ENCODE measurements at regions not wholly inside any gene's neighbourhood (a gene's known extent, or its start where the extent isn't known, plus 50 kb on each side); places are given as distances from the start of the nearest gene placed in this dataset.

DNA sequence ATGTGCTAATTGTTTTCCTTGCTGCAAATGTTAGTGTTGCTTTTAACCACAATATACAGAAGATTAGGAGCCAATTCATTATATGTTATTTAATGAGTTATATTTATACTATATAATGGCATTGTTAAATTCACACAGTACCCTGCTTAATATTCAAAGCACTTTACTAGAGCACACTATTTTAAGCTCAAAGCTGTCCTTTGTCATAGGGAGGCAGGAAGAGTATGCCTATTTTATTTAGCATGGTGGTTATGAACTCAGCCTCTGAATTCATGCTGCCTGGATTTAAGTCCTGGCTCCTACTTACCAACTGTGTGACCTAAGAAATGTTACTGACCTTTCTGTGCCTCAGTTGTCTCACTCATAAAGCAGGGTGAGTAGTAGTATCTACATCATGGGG, 80.5 kb downstream of the FASTKD2 start:
- H3K4me3 ChIP-seq = no peak overlapping the region
- in situ Hi-C loops (cut with MboI; ENCODE audit: low pct_unique_long_range_greater_than_20kb in 2 of 9, low sequenced_read_pairs in 9 of 9, unreplicated experiment in 9 of 9) = no loop called here
- H3K4me1 ChIP-seq (replicated peaks in 1 of 2) = no peaks in the 10 kb centered on the region
- no peak for ATAC-seq (replicated peaks in 6 of 8)
- H3K27ac ChIP-seq = no peak overlapping the region

DNA sequence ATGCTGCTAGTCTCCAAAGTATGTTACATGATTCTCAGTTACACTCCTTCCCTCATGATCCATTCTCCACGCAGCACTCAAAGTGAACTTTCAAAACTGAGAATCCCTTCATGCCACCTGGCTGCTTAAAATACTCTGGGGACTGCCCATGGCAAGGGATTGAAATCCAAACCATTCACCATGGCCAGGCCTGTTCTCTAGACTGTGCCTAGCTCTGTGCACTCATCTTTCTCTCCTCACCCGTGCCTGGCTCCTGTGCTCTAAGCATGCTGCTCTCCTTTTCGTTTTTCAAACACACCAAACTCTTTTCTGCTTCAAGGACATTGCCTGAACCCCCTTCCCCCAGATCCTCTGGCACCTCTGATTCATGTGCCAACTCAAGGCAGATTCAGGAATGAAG, 80.9 kb downstream of the FASTKD2 start:
- Histone ChIP-seq H3K4me3 (no peak overlapping the region), H3K27ac (no peak overlapping the region), H3K4me1 (replicated peaks in 1 of 2) (no peaks in the 10 kb centered on the region)
- ATAC-seq (replicated peaks in 6 of 8) = no peak
- in situ Hi-C loops (cut with MboI; ENCODE audit: low pct_unique_long_range_greater_than_20kb in 2 of 9, low sequenced_read_pairs in 9 of 9, unreplicated experiment in 9 of 9) = no loop called here
- 20 to 100% (median 77%) methylated on average over 1 to 3 of the region's 3 CpGs; no CpG with 5 or more reads in 3 of the 10 experiments for WGBS, 10 experiments

DNA sequence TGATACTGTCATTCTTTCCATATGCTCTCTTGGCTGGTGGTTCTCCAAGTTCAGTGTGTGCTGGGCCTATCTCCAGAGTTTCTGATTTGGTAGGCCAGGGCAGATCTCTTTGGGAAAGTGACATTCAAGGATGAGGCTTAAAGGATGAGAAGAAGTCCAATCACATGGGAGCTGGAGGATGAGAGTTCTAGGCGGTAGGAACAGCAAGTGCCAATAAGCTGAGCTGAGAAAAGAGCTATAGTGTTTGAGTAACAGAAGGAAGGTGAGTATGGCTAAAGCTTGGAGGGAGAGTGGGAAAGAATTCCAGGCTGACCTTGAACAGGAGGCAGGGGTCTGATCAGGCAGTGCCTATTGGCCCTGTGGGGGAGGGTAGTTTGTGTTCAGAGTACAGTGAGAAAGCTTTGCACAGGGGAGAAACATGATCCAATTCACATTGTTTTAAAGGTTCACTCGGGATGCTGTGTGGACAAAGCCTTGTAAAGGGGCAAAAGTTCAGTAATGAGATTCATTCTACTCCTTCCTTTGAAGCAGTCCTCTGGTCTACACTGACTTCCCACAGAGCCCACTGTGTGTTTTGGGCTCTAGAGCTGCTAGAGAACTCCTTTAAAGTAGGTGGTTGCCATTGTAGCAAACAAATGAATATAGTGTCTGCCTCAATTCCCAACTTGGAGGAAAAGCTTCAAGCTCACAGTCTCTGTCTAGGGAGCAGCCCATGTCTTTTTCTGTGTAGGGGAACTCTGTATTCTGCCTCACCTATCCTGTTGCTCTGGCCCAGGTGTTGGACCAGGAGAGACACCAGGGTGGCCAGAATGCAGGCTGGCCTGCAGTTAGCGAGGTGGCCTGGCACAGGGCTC, 81.8 kb downstream of the FASTKD2 start:
- H3K4me3 ChIP-seq = no peak overlapping the region
- no peaks in the 10 kb centered on the region for H3K4me1 ChIP-seq (replicated peaks in 1 of 2)
- no peak overlapping the region for H3K27ac ChIP-seq
- ATAC-seq (replicated peaks in 6 of 8) = no peak
- WGBS, 10 experiments = 48 to 100% (median 81%) methylated on average over 1 to 3 of the region's 3 CpGs
- in situ Hi-C loops (cut with MboI; ENCODE audit: low pct_unique_long_range_greater_than_20kb in 2 of 9, low sequenced_read_pairs in 9 of 9, unreplicated experiment in 9 of 9) = no loop called here

DNA sequence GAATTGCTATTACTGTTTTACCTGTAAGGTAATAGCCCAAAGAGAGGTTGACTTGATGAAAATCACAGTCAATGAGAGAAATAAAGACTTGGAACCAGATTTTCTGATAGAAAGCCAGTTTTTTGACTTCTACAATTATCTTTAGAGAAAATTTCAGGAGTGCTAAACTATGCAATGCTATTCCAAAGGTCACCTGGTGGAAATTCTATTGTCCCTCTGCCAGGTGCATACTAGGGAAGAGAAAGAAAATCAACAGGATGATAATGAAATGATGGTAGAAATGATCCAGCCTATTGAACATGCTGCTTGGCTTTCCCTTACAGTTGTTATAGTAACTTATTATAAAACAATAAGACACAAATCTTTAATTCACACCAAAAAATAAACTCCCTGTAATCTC, 85.0 kb downstream of the FASTKD2 start:
- in situ Hi-C loops (cut with MboI; ENCODE audit: low pct_unique_long_range_greater_than_20kb in 2 of 9, low sequenced_read_pairs in 9 of 9, unreplicated experiment in 9 of 9) = no loop called here
- no peak overlapping the region for H3K4me3 ChIP-seq
- no peaks in the 10 kb centered on the region for H3K4me1 ChIP-seq (replicated peaks in 1 of 2)
- no peak for ATAC-seq (replicated peaks in 6 of 8)
- no peak overlapping the region for H3K27ac ChIP-seq

DNA sequence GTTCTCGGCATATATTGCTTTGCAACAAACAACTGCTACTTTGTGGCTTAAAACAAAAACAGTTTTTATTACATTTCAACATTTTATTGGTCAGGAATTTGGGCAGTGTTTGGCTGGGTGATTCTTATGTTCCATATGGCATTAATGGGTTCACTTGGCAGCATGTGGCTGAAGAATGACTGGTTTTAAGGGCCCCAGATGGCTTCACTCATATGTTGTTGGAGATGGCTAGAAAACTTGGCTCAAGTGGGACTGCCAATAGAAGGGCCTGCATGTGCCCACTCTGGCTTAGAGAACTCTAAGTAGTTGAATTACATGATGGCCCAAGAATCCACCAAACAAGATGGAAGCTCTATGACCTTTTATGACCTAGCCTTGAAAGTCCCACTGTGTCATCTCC, 86.1 kb downstream of the FASTKD2 start:
- in situ Hi-C loops (cut with MboI; ENCODE audit: low pct_unique_long_range_greater_than_20kb in 2 of 9, low sequenced_read_pairs in 9 of 9, unreplicated experiment in 9 of 9) = no loop called here
- Histone ChIP-seq H3K4me1 (replicated peaks in 1 of 2) (no peaks in the 10 kb centered on the region), H3K27ac (no peak overlapping the region), H3K4me3 (no peak overlapping the region)
- 50 to 100% (median 100%) methylated on average over 1 of the region's 1 CpG; no CpG with 5 or more reads in 1 of the 10 experiments for WGBS, 10 experiments
- ATAC-seq (replicated peaks in 6 of 8) = no peak

DNA sequence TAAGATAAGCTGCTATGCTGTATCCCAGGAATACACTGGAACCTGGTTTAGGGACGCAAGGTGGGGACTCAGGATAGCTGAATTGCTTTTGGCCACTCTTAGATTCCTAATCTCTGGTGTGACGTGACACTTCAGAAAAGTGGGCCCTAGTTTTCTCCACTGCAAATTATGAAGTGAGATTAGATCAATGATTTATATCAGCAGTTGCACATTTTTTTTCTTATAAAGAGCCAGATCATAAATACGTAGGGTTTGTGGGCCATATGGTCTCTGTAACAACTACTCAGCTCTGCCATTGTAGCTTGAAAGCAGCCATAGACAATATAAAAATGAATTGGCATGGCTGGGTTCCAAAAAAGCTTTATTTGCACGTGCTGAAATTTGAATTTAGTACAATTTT, 85.4 kb upstream of the CPO start:
- in situ Hi-C loops (cut with MboI; ENCODE audit: low pct_unique_long_range_greater_than_20kb in 2 of 9, low sequenced_read_pairs in 9 of 9, unreplicated experiment in 9 of 9) = no loop called here

DNA sequence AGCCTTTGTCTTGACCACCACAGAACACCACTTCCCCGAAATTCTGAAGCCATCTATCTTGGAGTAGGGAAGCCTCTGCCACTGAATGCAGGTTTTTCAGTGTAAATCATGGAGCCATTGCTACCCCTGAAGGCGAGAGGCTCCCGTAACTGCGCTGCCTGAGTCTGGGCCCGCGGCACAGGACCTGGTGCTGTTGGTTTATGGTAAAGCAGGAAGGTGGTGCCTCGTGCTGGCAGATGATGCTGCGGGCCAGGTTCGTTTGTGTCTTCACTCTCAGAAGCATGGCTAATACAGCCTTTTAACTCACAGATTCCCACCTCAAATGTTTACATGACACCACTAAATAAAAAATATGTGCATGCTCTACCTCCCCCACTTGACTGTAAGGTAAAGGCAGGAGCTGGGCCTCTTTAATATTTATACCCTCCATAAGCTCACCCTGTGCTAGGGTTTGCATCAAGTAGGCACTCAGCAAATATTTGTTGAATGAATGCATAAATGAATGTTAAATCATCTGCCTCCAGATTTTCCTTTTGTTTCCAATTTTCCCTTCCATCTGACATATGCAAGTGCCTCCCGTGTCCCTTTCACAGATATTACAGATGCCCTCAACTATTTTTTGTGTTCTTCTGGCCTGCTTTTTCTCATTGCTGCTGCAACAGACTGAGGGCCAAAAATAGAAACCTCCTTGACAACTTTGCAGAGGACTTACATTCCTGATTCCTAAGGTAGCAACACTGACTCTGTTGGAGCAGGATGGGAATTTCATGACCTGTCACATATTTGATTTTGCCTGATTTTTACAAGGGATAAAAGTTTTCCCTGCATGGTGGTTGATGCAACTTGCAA, 83.5 kb upstream of the CPO start:
- peak in 1 of 8 experiments; percentile 71 for ATAC-seq (replicated peaks in 6 of 8)

More for the DNA sequence above, 85.4 kb upstream of the CPO start:
- H3K27ac ChIP-seq = no peak overlapping the region
- no peaks in the 10 kb centered on the region for H3K4me1 ChIP-seq (replicated peaks in 1 of 2)
- 12 to 100% (median 74%) methylated on average over 2 to 3 of the region's 4 CpGs; no CpG with 5 or more reads in 1 of the 10 experiments for WGBS, 10 experiments
- no peak for ATAC-seq (replicated peaks in 6 of 8)
- no peak overlapping the region for H3K4me3 ChIP-seq

DNA sequence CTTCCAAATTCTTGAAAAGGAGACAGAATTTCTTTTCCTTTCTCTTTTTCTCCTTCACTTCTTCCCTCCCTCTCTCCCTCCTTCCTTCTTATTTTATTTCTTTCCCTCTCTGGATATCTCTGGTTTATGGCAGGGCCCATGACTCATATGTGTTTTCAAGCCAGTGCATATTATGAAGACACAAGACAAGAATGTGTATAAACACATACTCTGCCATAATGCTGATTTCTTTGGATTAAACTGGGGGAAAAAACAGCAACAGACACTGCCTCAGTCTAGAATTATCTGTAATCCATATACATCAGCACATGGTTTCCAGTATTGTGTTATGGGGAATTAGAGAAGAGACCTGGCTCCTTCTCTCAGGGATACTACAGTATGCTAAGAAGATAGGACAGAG, 82.8 kb upstream of the CPO start:
- ATAC-seq (replicated peaks in 6 of 8) = peak in 3 of 8 experiments; percentile 82 to 91 (median 90)
- Histone ChIP-seq H3K27ac (no peak overlapping the region), H3K4me1 (replicated peaks in 1 of 2) (no peaks in the 10 kb centered on the region), H3K4me3 (no peak overlapping the region)
- in situ Hi-C loops (cut with MboI; ENCODE audit: low pct_unique_long_range_greater_than_20kb in 2 of 9, low sequenced_read_pairs in 9 of 9, unreplicated experiment in 9 of 9) = no loop called here

More for the DNA sequence above, 83.5 kb upstream of the CPO start:
- H3K4me3 ChIP-seq = no peak overlapping the region
- H3K27ac ChIP-seq = no peak overlapping the region
- 0 to 100% (median 80%) methylated on average over 1 to 10 of the region's 10 CpGs; no CpG with 5 or more reads in 4 of the 10 experiments for WGBS, 10 experiments
- in situ Hi-C loops (cut with MboI; ENCODE audit: low pct_unique_long_range_greater_than_20kb in 2 of 9, low sequenced_read_pairs in 9 of 9, unreplicated experiment in 9 of 9) = no loop called here
- no peaks in the 10 kb centered on the region for H3K4me1 ChIP-seq (replicated peaks in 1 of 2)

DNA sequence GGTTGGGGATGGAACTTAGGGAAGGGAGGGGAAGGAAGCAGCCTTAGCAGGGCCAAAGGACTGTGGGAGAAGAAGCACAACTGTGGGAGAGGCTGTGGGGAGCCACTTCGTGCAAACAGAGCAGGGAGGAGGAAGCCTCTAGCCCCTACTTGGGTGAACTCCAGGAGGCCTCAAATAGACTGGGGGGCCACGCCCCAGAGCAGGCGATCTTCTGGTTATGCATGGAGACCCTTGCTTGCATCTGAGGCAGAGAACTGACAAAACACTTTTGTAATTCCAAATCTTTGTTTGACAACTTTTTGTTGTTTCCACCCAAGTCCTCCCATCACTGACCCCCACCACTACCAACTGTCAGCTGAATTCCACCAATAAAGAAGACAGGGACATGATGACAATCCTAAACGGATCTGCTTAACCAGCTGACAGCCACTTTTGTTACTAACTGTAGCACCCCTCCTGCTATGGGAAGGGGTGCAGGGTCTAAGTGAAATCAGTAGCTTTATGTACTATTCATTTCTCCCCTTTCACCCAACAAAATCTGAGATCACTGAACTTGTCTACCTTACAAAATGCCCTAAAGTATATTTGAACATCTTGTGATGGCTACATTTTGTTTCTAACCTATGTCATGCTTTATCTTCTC, 80.5 kb upstream of the CPO start:
- in situ Hi-C loops (cut with MboI; ENCODE audit: low pct_unique_long_range_greater_than_20kb in 2 of 9, low sequenced_read_pairs in 9 of 9, unreplicated experiment in 9 of 9) = no loop called here
- 0 to 61% (median 49%) methylated on average over 1 to 3 of the region's 4 CpGs; no CpG with 5 or more reads in 6 of the 10 experiments for WGBS, 10 experiments
- ATAC-seq (replicated peaks in 6 of 8) = no peak

DNA sequence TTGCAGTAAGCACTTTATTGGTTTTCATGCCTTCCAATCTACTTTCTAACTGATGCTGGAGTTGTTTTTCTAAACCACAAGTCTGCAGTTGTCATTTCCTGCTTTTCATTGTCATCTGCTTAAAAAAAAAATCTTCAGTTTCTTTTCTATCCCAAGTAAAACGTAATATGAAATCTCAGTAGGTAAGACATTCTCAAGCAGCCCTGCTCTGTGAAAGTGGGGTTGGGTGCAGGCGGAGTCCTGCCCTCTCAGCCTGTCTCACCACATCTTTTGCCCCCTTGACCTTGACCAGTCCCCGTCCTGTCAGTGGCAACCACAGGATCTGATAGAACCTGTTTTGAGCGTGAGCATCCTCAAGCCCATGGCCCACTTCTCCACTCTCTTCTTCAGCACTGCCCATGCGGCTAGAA, 80.0 kb upstream of the CPO start:
- 85 to 100% (median 100%) methylated on average over 1 to 5 of the region's 5 CpGs; no CpG with 5 or more reads in 2 of the 10 experiments for WGBS, 10 experiments
- no peak for ATAC-seq (replicated peaks in 6 of 8)
- Histone ChIP-seq H3K27ac (no peak overlapping the region), H3K4me3 (no peak overlapping the region), H3K4me1 (replicated peaks in 1 of 2) (peaks cover 3 to 14% of the 10 kb centered on the region in 2 donors)
- in situ Hi-C loops (cut with MboI; ENCODE audit: low pct_unique_long_range_greater_than_20kb in 2 of 9, low sequenced_read_pairs in 9 of 9, unreplicated experiment in 9 of 9) = no loop called here

More for the DNA sequence above, 80.5 kb upstream of the CPO start:
- Histone ChIP-seq H3K4me3 (no peak overlapping the region), H3K27ac (no peak overlapping the region), H3K4me1 (replicated peaks in 1 of 2) (peaks cover 3 to 9% of the 10 kb centered on the region in 2 donors)

DNA sequence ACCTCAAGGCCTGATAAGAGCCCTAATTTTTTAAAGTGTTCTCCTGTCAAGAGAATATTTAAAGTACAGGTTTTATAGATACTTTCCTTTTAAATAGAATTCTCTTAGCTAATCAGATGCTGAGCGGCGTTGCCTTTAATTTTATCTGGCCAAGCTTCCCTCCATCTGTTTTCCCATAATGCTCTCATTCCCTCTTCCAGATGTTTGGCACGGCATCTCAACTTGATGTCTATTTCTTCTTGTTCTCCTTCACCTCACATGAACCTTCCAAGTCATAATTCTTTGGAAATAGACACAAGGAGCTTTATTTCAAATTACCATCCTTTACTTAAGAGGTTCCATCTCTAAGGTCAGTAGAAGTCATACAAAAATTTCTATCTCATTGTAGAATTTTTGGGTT, 76.1 kb upstream of the CPO start:
- Histone ChIP-seq H3K27ac (no peak overlapping the region), H3K4me3 (no peak overlapping the region), H3K4me1 (replicated peaks in 1 of 2) (peaks cover 10 to 30% of the 10 kb centered on the region in 2 donors)
- WGBS, 10 experiments = 17 to 100% (median 70%) methylated on average over 1 to 3 of the region's 3 CpGs
- ATAC-seq (replicated peaks in 6 of 8) = no peak
- in situ Hi-C loops (cut with MboI; ENCODE audit: low pct_unique_long_range_greater_than_20kb in 2 of 9, low sequenced_read_pairs in 9 of 9, unreplicated experiment in 9 of 9) = no loop called here

DNA sequence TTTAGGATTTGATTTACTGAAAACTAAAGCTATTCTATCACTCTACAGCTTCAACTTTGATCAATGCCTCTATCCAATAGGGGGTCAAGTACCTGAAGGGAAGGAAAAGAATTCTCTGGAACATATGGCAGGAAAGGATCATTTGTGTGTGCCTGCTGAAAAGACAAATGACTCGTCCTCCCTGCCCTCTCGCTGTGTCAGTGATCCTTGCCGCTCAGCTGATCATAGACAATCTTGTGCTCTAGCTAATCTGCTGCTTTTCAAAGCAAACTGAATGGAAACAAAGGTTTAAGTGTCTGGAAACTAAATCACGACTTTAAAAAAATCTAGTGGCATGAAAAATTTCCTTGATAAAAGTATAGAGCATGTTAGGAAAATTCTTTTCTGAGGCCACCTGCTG, 75.6 kb upstream of the CPO start:
- Histone ChIP-seq H3K4me3 (no peak overlapping the region), H3K4me1 (replicated peaks in 1 of 2) (peaks cover 10 to 30% of the 10 kb centered on the region in 2 donors), H3K27ac (no peak overlapping the region)
- 7 to 45% (median 30%) methylated on average over 1 to 4 of the region's 4 CpGs; no CpG with 5 or more reads in 1 of the 10 experiments for WGBS, 10 experiments
- peak in 5 of 8 experiments; percentile 37 to 91 (median 84) for ATAC-seq (replicated peaks in 6 of 8)
- in situ Hi-C loops (cut with MboI; ENCODE audit: low pct_unique_long_range_greater_than_20kb in 2 of 9, low sequenced_read_pairs in 9 of 9, unreplicated experiment in 9 of 9) = no loop called here

DNA sequence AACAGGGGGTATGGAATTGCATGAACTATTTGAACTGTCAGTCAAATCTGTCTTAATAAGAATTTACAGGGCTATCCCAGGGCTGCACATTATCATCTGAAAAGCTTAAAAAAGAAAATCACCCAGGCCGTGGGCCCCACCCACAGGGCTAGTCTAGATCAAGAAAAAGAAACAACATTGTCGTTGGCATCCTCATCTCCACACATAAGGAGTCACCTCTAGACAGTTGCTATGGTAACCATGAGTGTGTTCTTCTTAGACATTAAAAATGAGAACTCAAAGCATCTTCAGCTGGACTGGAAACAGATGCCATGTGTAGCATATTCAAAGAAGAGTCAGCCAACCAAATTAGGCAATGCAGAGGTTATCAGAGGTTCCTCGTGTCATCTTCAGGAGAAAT, 72.3 kb upstream of the CPO start:
- Histone ChIP-seq H3K27ac (no peak overlapping the region), H3K4me1 (replicated peaks in 1 of 2) (peaks cover 10 to 30% of the 10 kb centered on the region in 2 donors), H3K4me3 (no peak overlapping the region)
- in situ Hi-C loops (cut with MboI; ENCODE audit: low pct_unique_long_range_greater_than_20kb in 2 of 9, low sequenced_read_pairs in 9 of 9, unreplicated experiment in 9 of 9) = no loop called here
- peak in 4 of 8 experiments; percentile 27 to 63 (median 51) for ATAC-seq (replicated peaks in 6 of 8)
- WGBS, 10 experiments = 40 to 100% (median 63%) methylated on average over 1 to 3 of the region's 3 CpGs; no CpG with 5 or more reads in 2 of the 10 experiments

Measured in motor neuron (in vitro differentiated cells).